ENCODE measurements at regions not wholly inside any gene's neighbourhood (a gene's known extent, or its start where the extent isn't known, plus 50 kb on each side); places are given as distances from the start of the nearest gene placed in this dataset.

DNA sequence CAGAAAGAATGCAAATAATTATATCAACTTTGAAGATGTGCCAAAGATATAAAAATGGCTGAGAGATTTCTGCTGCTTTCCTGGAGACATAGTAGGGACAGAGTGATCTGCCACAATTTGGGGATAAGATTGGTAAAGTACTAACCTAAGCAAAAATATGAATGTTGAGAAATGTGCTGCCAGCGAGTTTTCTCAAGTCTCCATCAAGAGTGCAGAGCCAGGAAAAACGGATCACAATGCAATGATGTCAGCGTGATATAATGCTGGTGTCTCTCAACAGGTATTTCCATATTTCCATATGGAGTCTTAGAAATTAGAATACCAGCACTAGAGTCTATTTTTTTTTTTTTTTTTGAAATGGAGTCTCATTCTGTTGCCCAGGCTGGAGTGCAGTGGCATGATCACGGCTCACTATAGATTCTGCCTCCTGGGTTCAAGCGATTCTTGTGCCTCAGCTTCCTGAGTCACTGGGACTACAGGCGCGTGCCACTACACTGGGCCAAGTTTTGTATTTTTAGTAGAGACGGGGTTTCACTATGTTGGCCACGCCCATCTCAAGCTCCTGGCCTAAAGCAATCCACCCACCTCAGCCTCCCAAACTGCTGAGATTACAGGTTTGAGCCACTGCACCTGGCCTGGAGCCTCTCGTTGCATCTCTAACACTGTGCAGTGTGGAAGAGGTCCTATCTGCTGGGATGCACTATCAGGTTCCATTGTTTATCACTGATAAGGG lies 893.5 kb downstream of the TRIML1 start:
- no peak for DNase-seq (ENCODE audit: low read depth)

GRCh38 chr4:189033801-189034347 lies 894.6 kb downstream of the TRIML1 start:
- DNase-seq (ENCODE audit: low read depth): no peak

GRCh38 chr4:189035091-189035490 lies 895.9 kb downstream of the TRIML1 start:
- DNase-seq (ENCODE audit: low read depth): no peak

- DNase-seq (ENCODE audit: low read depth): no peak
Observed at GRCh38 chr4:189035654-189036053, 896.4 kb downstream of the TRIML1 start.

DNA sequence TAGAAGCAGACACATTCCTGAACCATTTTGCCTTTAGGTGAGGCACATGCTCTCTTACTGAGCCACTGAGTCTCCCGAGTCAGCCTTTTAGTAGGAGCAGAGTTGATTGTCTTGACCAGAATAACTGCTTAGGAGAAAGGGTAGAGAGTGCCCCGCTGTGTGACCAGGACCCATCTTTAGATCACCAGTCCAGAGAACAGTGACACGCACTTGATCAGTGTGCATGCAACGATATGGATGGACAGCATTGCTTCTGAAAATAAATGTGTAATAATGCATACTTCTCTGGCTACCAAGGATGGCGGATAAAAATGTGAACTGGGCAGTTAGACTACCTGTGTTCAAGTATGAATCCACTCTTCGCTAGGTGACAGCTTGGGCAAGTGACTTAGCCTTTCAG lies 897.7 kb downstream of the TRIML1 start:
- DNase-seq (ENCODE audit: low read depth): no peak

GRCh38 chr4:189046642-189047041 lies 894.0 kb upstream of the FRG1 start:
- DNase-seq (ENCODE audit: low read depth): no peak

DNA sequence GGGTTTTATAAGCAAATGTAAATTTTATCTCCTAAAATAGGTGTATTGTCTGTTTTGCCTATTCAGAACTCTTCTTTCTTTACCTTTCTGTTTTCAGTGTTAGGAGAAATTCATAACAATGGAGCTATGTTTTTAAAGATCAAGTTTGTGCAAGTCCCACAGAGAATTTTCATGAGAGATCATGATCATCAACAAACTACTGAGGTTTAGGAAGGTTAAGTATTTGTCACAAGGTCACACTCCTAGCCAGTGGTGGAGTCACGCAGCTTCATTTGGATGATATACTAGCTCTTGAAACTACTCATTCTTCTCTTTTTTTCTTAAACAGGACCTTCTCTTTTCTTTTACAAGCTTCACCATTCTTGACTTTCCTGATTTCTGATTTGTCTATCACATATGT lies 892.6 kb upstream of the FRG1 start:
- no peak for DNase-seq (ENCODE audit: low read depth)

- no peak for DNase-seq (ENCODE audit: low read depth)
Observed at GRCh38 chr4:189049682-189050081, 891.0 kb upstream of the FRG1 start.

DNA sequence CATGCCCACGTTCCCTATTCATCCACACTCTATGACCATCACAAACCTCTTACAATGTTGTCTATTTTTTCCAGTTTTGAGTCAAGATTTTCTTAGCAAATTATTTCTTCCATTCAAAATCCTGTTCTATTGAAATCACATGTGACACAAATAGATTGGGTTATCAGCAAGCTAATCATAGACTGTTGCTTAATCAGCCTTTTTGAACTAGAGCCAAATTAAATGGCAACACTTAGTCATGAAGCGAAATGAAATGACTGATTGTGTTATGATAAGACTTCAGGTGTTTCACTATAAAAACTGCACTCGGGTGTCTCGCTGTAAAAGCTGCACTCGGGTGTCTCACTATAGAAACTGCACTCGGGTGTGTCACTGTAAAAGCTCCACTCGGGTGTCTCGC lies 890.0 kb upstream of the FRG1 start:
- no peak for DNase-seq (ENCODE audit: low read depth)

GRCh38 chr4:189053621-189054020 lies 887.1 kb upstream of the FRG1 start:
- DNase-seq (ENCODE audit: low read depth): no peak

GRCh38 chr4:189060104-189060503 lies 880.6 kb upstream of the FRG1 start:
- no peak for DNase-seq (ENCODE audit: low read depth)

- no peak for DNase-seq (ENCODE audit: low read depth)
Observed at GRCh38 chr4:189062047-189062820, 878.4 kb upstream of the FRG1 start.

GRCh38 chr4:189069772-189070171 lies 870.9 kb upstream of the FRG1 start:
- no peak for DNase-seq (ENCODE audit: low read depth)

DNA sequence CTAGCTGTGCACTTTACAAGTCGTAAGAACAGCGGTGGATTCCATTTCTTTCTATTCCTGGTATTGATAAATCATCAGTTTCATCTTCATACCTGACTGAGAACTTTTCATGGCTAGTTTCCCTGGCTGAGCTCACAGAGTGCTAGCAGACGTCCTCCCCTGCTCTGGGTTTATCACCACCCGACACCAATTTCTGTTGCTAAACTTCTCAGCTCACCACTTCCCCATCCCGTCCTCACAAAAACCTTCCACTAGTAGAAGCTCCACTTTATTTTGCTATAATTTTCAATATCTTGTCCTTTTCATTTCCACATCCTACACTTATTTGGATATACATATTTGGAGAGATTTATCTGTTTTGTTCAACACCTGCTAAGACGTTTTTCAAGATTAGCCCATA lies 869.4 kb upstream of the FRG1 start:
- no peak for DNase-seq (ENCODE audit: low read depth)

DNA sequence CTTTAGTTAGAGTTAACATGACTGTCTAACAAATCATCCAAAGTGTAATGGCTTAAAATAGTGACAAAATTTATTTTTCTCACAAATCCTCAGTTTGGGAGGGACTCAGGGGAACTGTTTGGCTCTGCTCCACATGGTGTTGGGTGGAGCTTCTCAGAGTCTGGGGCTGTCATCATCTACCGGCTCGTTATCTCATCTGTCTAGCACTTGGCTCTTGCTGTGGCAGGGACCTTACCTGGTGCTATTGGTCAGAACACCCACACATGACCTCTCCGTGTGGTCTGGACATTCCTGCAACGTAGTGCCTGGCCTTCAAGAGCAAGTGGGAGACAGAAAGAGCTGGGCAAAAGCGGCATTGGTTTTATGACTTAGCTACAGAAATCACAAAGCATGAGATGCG lies 866.9 kb upstream of the FRG1 start:
- DNase-seq (ENCODE audit: low read depth): no peak

- DNase-seq (ENCODE audit: low read depth): no peak
Observed at GRCh38 chr4:189081826-189082225, 858.8 kb upstream of the FRG1 start.

- DNase-seq (ENCODE audit: low read depth): no peak
Observed at GRCh38 chr4:189083769-189084168, 856.9 kb upstream of the FRG1 start.

GRCh38 chr4:189084671-189085070 lies 856.0 kb upstream of the FRG1 start:
- DNase-seq (ENCODE audit: low read depth): no peak

DNA sequence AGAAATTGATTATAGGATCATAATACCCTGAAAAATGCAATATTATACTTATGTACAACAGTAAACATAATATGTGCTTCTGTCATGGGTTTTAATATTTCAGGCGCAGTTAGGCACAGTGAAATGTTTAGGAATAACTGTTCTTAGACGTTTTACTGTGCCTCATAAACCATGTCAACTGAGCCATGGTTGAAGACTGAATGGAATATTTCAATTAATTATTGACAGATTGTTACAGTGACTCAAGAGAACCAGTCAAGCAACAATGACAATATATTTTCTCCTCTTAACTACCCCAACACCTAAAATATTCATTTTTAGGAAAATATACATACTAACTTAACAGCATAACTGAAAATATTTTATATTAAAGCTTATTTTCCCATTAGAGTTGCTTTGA lies 852.7 kb upstream of the FRG1 start:
- DNase-seq (ENCODE audit: low read depth): no peak

GRCh38 chr4:189088780-189089179 lies 851.9 kb upstream of the FRG1 start:
- DNase-seq (ENCODE audit: low read depth): no peak

GRCh38 chr4:189090174-189090814 lies 850.4 kb upstream of the FRG1 start:
- no peak for DNase-seq (ENCODE audit: low read depth)

- no peak for DNase-seq (ENCODE audit: low read depth)
Observed at GRCh38 chr4:189092581-189092980, 848.1 kb upstream of the FRG1 start.

GRCh38 chr4:189096108-189096507 lies 844.6 kb upstream of the FRG1 start:
- no peak for DNase-seq (ENCODE audit: low read depth)

Data from activated T-cell treated with anti-CD3 and anti-CD28 coated beads for 24 hours (primary cell).